ENCODE measurements at regions not wholly inside any gene's neighbourhood (a gene's known extent, or its start where the extent isn't known, plus 50 kb on each side); places are given as distances from the start of the nearest gene placed in this dataset.

DNA sequence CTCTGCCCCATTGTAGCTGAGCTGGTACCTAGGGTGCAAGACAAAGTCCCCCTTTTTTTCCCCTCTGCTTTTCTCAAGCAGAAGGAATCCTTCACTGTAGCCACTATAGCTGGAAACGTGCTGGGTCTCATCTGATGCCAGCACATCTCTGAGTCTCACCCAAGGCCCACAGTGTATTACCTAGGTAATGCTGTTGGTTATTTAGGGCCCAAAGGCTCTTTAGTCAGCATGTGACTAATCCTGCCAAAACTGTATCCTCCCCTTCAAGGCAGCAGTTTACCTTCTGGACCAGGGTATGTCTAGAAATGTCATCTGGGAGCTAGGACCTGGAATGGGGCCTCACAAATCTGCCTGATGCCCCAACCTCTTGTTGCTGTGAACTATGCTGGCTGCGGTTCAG, 423.4 kb downstream of the NUF2 start:
- Histone ChIP-seq H3K27ac (no peak overlapping the region), H3K4me3 (no peak overlapping the region), H3K4me1 (no peaks in the 10 kb centered on the region), H3K9me3 (no peaks in the 10 kb centered on the region), H3K27me3 (no peaks in the 10 kb centered on the region), H3K36me3 (ENCODE audit: low read depth, missing control alignments) (no peaks in the 10 kb centered on the region)
- no peak for DNase-seq
- TF ChIP-seq POLR2A (IDR thresholded peaks at IDR 0.05): no peak
- TF ChIP-seq, protein P1, sequence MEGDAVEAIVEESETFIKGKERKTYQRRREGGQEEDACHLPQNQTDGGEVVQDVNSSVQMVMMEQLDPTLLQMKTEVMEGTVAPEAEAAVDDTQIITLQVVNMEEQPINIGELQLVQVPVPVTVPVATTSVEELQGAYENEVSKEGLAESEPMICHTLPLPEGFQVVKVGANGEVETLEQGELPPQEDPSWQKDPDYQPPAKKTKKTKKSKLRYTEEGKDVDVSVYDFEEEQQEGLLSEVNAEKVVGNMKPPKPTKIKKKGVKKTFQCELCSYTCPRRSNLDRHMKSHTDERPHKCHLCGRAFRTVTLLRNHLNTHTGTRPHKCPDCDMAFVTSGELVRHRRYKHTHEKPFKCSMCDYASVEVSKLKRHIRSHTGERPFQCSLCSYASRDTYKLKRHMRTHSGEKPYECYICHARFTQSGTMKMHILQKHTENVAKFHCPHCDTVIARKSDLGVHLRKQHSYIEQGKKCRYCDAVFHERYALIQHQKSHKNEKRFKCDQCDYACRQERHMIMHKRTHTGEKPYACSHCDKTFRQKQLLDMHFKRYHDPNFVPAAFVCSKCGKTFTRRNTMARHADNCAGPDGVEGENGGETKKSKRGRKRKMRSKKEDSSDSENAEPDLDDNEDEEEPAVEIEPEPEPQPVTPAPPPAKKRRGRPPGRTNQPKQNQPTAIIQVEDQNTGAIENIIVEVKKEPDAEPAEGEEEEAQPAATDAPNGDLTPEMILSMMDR (IDR thresholded peaks at IDR 0.05): no peak
- WGBS, 2 donors: 63 to 83% methylated on average over 1 to 2 of the region's 2 CpGs
- intact Hi-C loops (cut with DNase I; ENCODE audit: low total_unique reads): no loop called here

DNA sequence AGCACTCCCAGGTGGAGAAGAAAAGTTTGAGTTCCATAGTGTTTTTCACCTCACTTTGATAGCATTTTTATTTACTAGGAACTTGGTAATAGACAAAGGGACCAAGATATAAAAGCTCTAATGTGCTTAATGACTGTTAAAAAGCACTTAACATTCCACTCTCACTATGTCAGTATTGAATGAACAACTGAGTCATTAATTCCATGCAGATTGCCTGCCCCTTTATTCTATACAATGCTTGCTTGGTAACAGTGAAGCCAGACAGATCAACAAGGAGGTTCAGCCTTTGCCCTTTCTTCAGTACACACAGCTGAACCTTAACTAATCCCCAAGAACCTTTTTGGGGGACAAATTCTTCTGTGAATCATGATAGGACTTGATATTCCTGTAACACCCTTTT, 425.5 kb downstream of the NUF2 start:
- no peaks in the 10 kb centered on the region for H3K4me1 ChIP-seq
- TF ChIP-seq, protein P1 (IDR thresholded peaks at IDR 0.05): no peak
- TF ChIP-seq POLR2A (IDR thresholded peaks at IDR 0.05): no peak
- H3K36me3 ChIP-seq (ENCODE audit: low read depth, missing control alignments): no peaks in the 10 kb centered on the region
- H3K27ac ChIP-seq: no peak overlapping the region
- H3K4me3 ChIP-seq: no peak overlapping the region
- no peak for DNase-seq
- no peaks in the 10 kb centered on the region for H3K27me3 ChIP-seq
- intact Hi-C loops (cut with DNase I; ENCODE audit: low total_unique reads): no loop called here
- no peaks in the 10 kb centered on the region for H3K9me3 ChIP-seq

DNA sequence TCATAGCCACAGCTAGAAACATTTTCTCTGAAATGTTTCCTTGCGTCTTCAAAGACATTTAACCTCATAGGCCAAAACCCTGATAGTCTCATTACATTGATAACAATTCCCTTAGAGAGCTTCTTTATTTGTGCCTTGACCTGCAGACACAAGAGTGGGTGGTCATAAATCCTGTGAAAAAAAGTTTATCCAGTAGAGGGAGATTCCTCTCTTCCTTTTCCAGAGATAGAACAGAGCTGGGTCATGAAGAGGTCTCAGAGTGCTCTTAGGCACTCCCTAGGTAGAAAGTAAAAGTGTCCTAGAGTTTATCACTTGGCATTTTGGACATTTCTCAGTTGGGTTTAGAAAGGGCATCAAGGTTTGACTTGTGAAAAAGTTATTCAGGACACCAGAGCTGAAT, 426.1 kb downstream of the NUF2 start:
- Histone ChIP-seq H3K36me3 (ENCODE audit: low read depth, missing control alignments) (no peaks in the 10 kb centered on the region), H3K4me1 (no peaks in the 10 kb centered on the region), H3K27ac (no peak overlapping the region), H3K9me3 (no peaks in the 10 kb centered on the region), H3K27me3 (no peaks in the 10 kb centered on the region), H3K4me3 (no peak overlapping the region)
- no peak for DNase-seq
- intact Hi-C loops (cut with DNase I; ENCODE audit: low total_unique reads): no loop called here
- TF ChIP-seq POLR2A (IDR thresholded peaks at IDR 0.05): no peak
- TF ChIP-seq, protein P1 (IDR thresholded peaks at IDR 0.05): no peak
- 24 to 55% methylated on average over 1 of the region's 1 CpG for WGBS, 2 donors

DNA sequence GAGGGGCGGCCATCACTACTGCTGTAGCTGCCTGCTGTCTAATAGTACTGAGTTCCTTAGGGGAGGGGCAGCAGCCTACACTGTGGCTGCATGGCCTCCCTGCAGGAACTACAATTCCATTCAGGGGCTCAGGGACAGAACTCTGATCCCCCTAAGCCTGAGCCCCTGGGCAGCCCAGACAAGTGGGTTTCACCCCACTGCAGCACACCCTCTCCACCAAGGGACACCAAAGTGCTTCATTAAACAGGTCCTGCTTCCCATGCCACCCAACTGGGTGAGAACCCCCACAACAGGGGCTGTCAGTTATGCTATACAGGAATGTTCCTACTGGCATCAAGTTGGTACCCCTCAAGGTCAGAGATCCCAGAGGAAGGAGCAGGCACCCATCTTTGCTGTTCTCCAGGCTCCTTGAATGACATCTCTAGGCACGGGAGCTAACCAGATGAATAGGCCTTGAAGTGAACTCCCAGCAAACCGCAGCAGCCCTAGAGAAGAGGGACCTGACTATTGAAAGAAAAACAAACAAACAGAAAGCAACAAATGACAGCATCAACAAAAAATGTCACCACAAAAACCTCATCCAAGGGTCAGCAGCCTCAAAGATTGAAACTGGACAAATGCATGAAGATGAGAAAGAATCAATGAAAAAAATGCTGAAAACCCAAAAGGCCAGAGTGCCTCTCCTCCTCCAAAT, 437.4 kb downstream of the NUF2 start:
- H3K9me3 ChIP-seq: no peaks in the 10 kb centered on the region
- TF ChIP-seq, protein P1 (IDR thresholded peaks at IDR 0.05): no peak
- TF ChIP-seq POLR2A (IDR thresholded peaks at IDR 0.05): no peak
- H3K36me3 ChIP-seq (ENCODE audit: low read depth, missing control alignments): no peaks in the 10 kb centered on the region
- no peak overlapping the region for H3K27ac ChIP-seq
- no peak overlapping the region for H3K4me3 ChIP-seq
- H3K4me1 ChIP-seq: no peaks in the 10 kb centered on the region
- no peaks in the 10 kb centered on the region for H3K27me3 ChIP-seq
- DNase-seq: no peak
- 95 to 96% methylated on average over 2 to 3 of the region's 3 CpGs for WGBS, 2 donors
- intact Hi-C loops (cut with DNase I; ENCODE audit: low total_unique reads): no loop called here

DNA sequence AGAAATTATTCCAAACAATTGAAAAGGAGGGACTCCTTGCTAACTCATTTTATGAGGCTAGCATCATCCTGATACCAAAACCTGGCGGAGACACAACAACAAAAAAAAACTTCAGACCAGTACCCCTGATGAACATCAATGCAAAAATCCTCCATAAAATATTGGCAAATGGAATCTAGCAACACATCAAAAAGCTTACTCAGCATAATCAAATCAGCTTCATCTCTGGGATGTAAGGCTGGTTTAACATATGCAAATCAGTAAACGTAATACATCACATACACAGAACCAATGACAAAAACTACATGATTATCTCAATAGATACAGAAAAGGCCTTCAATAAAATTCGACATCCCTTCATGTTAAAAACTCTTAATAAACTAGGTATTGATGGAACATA, 440.1 kb downstream of the NUF2 start:
- no peaks in the 10 kb centered on the region for H3K36me3 ChIP-seq (ENCODE audit: low read depth, missing control alignments)
- TF ChIP-seq POLR2A (IDR thresholded peaks at IDR 0.05): no peak
- TF ChIP-seq, protein P1 (IDR thresholded peaks at IDR 0.05): no peak
- no peaks in the 10 kb centered on the region for H3K4me1 ChIP-seq
- no peak overlapping the region for H3K4me3 ChIP-seq
- no peaks in the 10 kb centered on the region for H3K27me3 ChIP-seq
- 58 to 83% methylated on average over 3 of the region's 3 CpGs for WGBS, 2 donors
- no peaks in the 10 kb centered on the region for H3K9me3 ChIP-seq
- H3K27ac ChIP-seq: no peak overlapping the region
- intact Hi-C loops (cut with DNase I; ENCODE audit: low total_unique reads): no loop called here
- no peak for DNase-seq

Measured in testis (tissue), 2 donors.